OCI-LY1 (cell line): ENCODE measurements at regions not wholly inside any gene's neighbourhood (a gene's known extent, or its start where the extent isn't known, plus 50 kb on each side); places are given as distances from the start of the nearest gene placed in this dataset.

Experiments
- H2AFZ ChIP-seq: fragments of 200-600 bp; sonication (generic), shearing (Covaris generic); 2 replicates; pipeline ENCODE4 v1.6.0; 2014; ENCODE audit warnings: antibody characterized with exemption, mild to moderate bottlenecking, low read length
- H3F3A ChIP-seq: fragments of 200-600 bp; sonication (generic), shearing (Covaris generic); 2 replicates; pipeline ENCODE4 v1.6.0; 2014; ENCODE audit warnings: mild to moderate bottlenecking, antibody characterized with exemption, low read length, moderate library complexity; ENCODE audit not compliant: insufficient read depth
- H3K27ac ChIP-seq: fragments of 200-600 bp; sonication (generic); 2 replicates; pipeline ENCODE4 v1.5.1; 2014; ENCODE audit warnings: low read length, mixed run types, mild to moderate bottlenecking, low read depth; ENCODE audit not compliant: poor library complexity, severe bottlenecking
- H3K27me3 ChIP-seq: fragments of 200-600 bp; sonication (generic); 2 replicates; pipeline ENCODE4 v1.6.0; 2014; ENCODE audit warnings: antibody characterized with exemption, mild to moderate bottlenecking, low read length, moderate library complexity; ENCODE audit not compliant: insufficient read depth
- H3K36me3 ChIP-seq: fragments of 200-600 bp; sonication (generic); 2 replicates; pipeline ENCODE4 v1.6.1; 2014; ENCODE audit warnings: mild to moderate bottlenecking, antibody characterized with exemption, low read length, moderate library complexity, mixed read lengths; ENCODE audit not compliant: insufficient read depth
- H3K4me1 ChIP-seq: fragments of 200-600 bp; sonication (generic); 2 replicates; pipeline ENCODE4 v1.5.1; 2014; ENCODE audit warnings: mild to moderate bottlenecking, low read length, moderate library complexity; ENCODE audit not compliant: insufficient read depth, severe bottlenecking
- H3K4me2 ChIP-seq: fragments of 200-600 bp; sonication (generic), shearing (Covaris generic); 2 replicates; pipeline ENCODE4 v1.6.1; 2014; ENCODE audit warnings: low read length
- H3K4me3 ChIP-seq: fragments of 200-600 bp; sonication (generic); 2 replicates; pipeline ENCODE4 v1.5.1; 2014; ENCODE audit warnings: low read length, low read depth, mild to moderate bottlenecking, mixed read lengths; ENCODE audit not compliant: poor library complexity, severe bottlenecking
- H3K79me2 ChIP-seq: fragments of 200-600 bp; shearing (Covaris generic); 2 replicates; pipeline ENCODE4 v1.6.1; 2016; ENCODE audit warnings: mixed run types, low read length, mixed read lengths; ENCODE audit not compliant: insufficient read depth
- H3K9ac ChIP-seq: fragments of 200-600 bp; sonication (generic), shearing (Covaris generic); 2 replicates; pipeline ENCODE4 v1.6.1; 2014; ENCODE audit warnings: mild to moderate bottlenecking, low read length, mixed read lengths
- H3K9me2 ChIP-seq: fragments of 200-600 bp; sonication (generic), shearing (Covaris generic); 2 replicates; pipeline ENCODE4 v1.6.1; 2014; ENCODE audit warnings: low read depth, mild to moderate bottlenecking, low read length, mixed read lengths
- H3K9me3 ChIP-seq: fragments of 200-600 bp; shearing (Covaris generic); 2 replicates; pipeline ENCODE4 v1.6.1; 2014; ENCODE audit warnings: low read length, mixed read lengths
- H4K20me1 ChIP-seq: fragments of 200-600 bp; sonication (generic), shearing (Covaris generic); 2 replicates; pipeline ENCODE4 v1.6.0; 2016; ENCODE audit warnings: mild to moderate bottlenecking, low read length; ENCODE audit not compliant: insufficient read depth
- CTCF ChIP-seq: fragments of 200-600 bp; sonication (generic), shearing (Covaris generic); IDR thresholded peaks from 2 replicates; pipeline ENCODE4 v1.5.1; 2017; ENCODE audit warnings: mild to moderate bottlenecking, antibody characterized with exemption, low read length, moderate library complexity, mixed read lengths
- EZH2 ChIP-seq: fragments of 200-600 bp; sonication (generic), shearing (Covaris generic); IDR thresholded peaks from 2 replicates; pipeline ENCODE4 v1.8.0; 2017; ENCODE audit warnings: borderline replicate concordance, mixed run types, mild to moderate bottlenecking, antibody characterized with exemption, low read length, moderate library complexity, mixed read lengths

- H3K27ac ChIP-seq = no peak overlapping the region
- no peak overlapping the region for H2AFZ ChIP-seq
- no peaks in the 10 kb centered on the region for H3K4me1 ChIP-seq
- H4K20me1 ChIP-seq = no peaks in the 10 kb centered on the region
- H3K79me2 ChIP-seq = no peaks in the 10 kb centered on the region
- no peaks in the 10 kb centered on the region for H3F3A ChIP-seq
- no peaks in the 10 kb centered on the region for H3K36me3 ChIP-seq
- H3K9me3 ChIP-seq = no peaks in the 10 kb centered on the region
- no peaks in the 10 kb centered on the region for H3K27me3 ChIP-seq
- H3K9me2 ChIP-seq = no peaks in the 10 kb centered on the region
- H3K4me2 ChIP-seq = no peak overlapping the region
- H3K9ac ChIP-seq = no peak overlapping the region
- H3K4me3 ChIP-seq = no peak overlapping the region
- TF ChIP-seq CTCF (no peak), EZH2 (no peak)
These were observed 328.7 kb downstream of the GABRG1 start for GRCh38 chr4:45795135-45795534.

GRCh38 chr4:45778514-45778913 lies 345.3 kb downstream of the GABRG1 start:
- no peaks in the 10 kb centered on the region for H3K9me3 ChIP-seq
- H3K4me1 ChIP-seq = no peaks in the 10 kb centered on the region
- no peak overlapping the region for H3K27ac ChIP-seq
- no peaks in the 10 kb centered on the region for H3K9me2 ChIP-seq
- H2AFZ ChIP-seq = no peak overlapping the region
- no peaks in the 10 kb centered on the region for H4K20me1 ChIP-seq
- H3F3A ChIP-seq = no peaks in the 10 kb centered on the region
- H3K9ac ChIP-seq = no peak overlapping the region
- H3K79me2 ChIP-seq = no peaks in the 10 kb centered on the region
- no peak overlapping the region for H3K4me2 ChIP-seq
- TF ChIP-seq EZH2 (no peak), CTCF (no peak)
- no peak overlapping the region for H3K4me3 ChIP-seq
- no peaks in the 10 kb centered on the region for H3K27me3 ChIP-seq
- no peaks in the 10 kb centered on the region for H3K36me3 ChIP-seq

GRCh38 chr4:45776146-45776545 lies 347.7 kb downstream of the GABRG1 start:
- Histone ChIP-seq H3K4me1 (no peaks in the 10 kb centered on the region), H3K36me3 (no peaks in the 10 kb centered on the region), H4K20me1 (no peaks in the 10 kb centered on the region), H3K9ac (no peak overlapping the region), H3K27me3 (no peaks in the 10 kb centered on the region), H3F3A (no peaks in the 10 kb centered on the region), H3K79me2 (no peaks in the 10 kb centered on the region), H2AFZ (no peak overlapping the region), H3K9me2 (no peaks in the 10 kb centered on the region), H3K4me2 (no peak overlapping the region), H3K4me3 (no peak overlapping the region), H3K27ac (no peak overlapping the region), H3K9me3 (no peaks in the 10 kb centered on the region)
- TF ChIP-seq CTCF (no peak), EZH2 (no peak)
